SK-N-SH treated with all-trans-retinoic acid at 6 μM for 48 hours (cell line): ENCODE measurements at regions not wholly inside any gene's neighbourhood (a gene's known extent, or its start where the extent isn't known, plus 50 kb on each side); places are given as distances from the start of the nearest gene placed in this dataset.

Experiments used
- ATAC-seq: fragments of 200-7000 bp; cut with Tn5 transposase; 3 replicates; pipeline ENCODE4 v1.9.1; 2020; ENCODE audit warnings: mild to moderate bottlenecking, moderate library complexity
- ARNTL ChIP-seq: fragments of 450-650 bp; formaldehyde crosslinking; IDR thresholded peaks from 2 replicates; pipeline ENCODE4 v1.5.0; 2020; ENCODE audit warnings: low read depth, mild to moderate bottlenecking, moderate library complexity, borderline replicate concordance
- CSDC2 ChIP-seq: fragments of 250-450 bp; sonication (Bioruptor Pico); IDR thresholded peaks from 2 replicates; pipeline ENCODE4 v1.5.0; 2020; ENCODE audit warnings: mild to moderate bottlenecking, moderate library complexity
- GLIS3 ChIP-seq: fragments of 250-450 bp; sonication (Bioruptor Pico); IDR thresholded peaks from 2 replicates; pipeline ENCODE4 v1.5.0; 2020; ENCODE audit warnings: mild to moderate bottlenecking, moderate library complexity
- ISL1 ChIP-seq: fragments of 250-450 bp; sonication (Bioruptor Pico); IDR thresholded peaks from 2 replicates; pipeline ENCODE4 v2.1.2; 2022; ENCODE audit warnings: mild to moderate bottlenecking, moderate library complexity
- OSR1 ChIP-seq: fragments of 250-450 bp; sonication (Bioruptor Pico); IDR thresholded peaks from 2 replicates; pipeline ENCODE4 v1.8.0; 2022; ENCODE audit warnings: moderate library complexity, mild to moderate bottlenecking, inconsistent platforms
- PPARA ChIP-seq: fragments of 250-450 bp; sonication (Bioruptor Pico); IDR thresholded peaks from 2 replicates; pipeline ENCODE4 v1.5.0; 2020; ENCODE audit warnings: mild to moderate bottlenecking, borderline replicate concordance
- RARB ChIP-seq: fragments of 250-450 bp; sonication (Bioruptor Pico); IDR thresholded peaks from 2 replicates; pipeline ENCODE4 v1.8.0; 2021; ENCODE audit warnings: mild to moderate bottlenecking, moderate library complexity
- TCF4 ChIP-seq: fragments of 250-450 bp; sonication (Bioruptor Pico); IDR thresholded peaks from 2 replicates; pipeline ENCODE4 v1.8.0; 2021; ENCODE audit warnings: mild to moderate bottlenecking, moderate library complexity, borderline replicate concordance
- TOX ChIP-seq: fragments of 250-450 bp; sonication (Bioruptor Pico); IDR thresholded peaks from 2 replicates; pipeline ENCODE4 v1.8.0; 2021; ENCODE audit warnings: mild to moderate bottlenecking, moderate library complexity, borderline replicate concordance
- ZC3H10 ChIP-seq: fragments of 250-450 bp; sonication (Bioruptor Pico); IDR thresholded peaks from 2 replicates; pipeline ENCODE4 v1.5.1; 2021; ENCODE audit warnings: mild to moderate bottlenecking, moderate library complexity
- ZFP3 ChIP-seq: fragments of 250-450 bp; sonication (Bioruptor Pico); IDR thresholded peaks from 2 replicates; pipeline ENCODE4 v1.5.0; 2020; ENCODE audit warnings: mild to moderate bottlenecking, moderate library complexity
- ZFP30 ChIP-seq: fragments of 450-650 bp; formaldehyde crosslinking; IDR thresholded peaks from 2 replicates; pipeline ENCODE4 v1.5.0; 2022; ENCODE audit warnings: mild to moderate bottlenecking, moderate library complexity
- ZNF565 ChIP-seq: fragments of 450-650 bp; formaldehyde crosslinking; conservative IDR thresholded peaks from 2 replicates; pipeline ENCODE4 v1.5.0; 2020; ENCODE audit warnings: low read depth, mild to moderate bottlenecking, moderate library complexity
- ZNF70 ChIP-seq: fragments of 450-650 bp; formaldehyde crosslinking; IDR thresholded peaks from 2 replicates; pipeline ENCODE4 v1.5.0; 2020; ENCODE audit warnings: mild to moderate bottlenecking, moderate library complexity
- ZNF8 ChIP-seq: fragments of 450-650 bp; formaldehyde crosslinking; IDR thresholded peaks from 2 replicates; pipeline ENCODE4 v1.5.0; 2020; ENCODE audit warnings: mild to moderate bottlenecking, moderate library complexity
- TF ChIP-seq, protein P1 (sequence below): fragments of 250-450 bp; sonication (Bioruptor Pico); IDR thresholded peaks from 2 replicates; pipeline ENCODE4 v1.5.0; 2020; ENCODE audit warnings: mild to moderate bottlenecking, moderate library complexity
- TF ChIP-seq, protein P2 (sequence below): fragments of 250-450 bp; sonication (Bioruptor Pico); IDR thresholded peaks from 2 replicates; pipeline ENCODE4 v1.5.1; 2021; ENCODE audit warnings: mild to moderate bottlenecking, moderate library complexity
- TF ChIP-seq, protein P3 (sequence below): fragments of 250-450 bp; sonication (Bioruptor Pico); IDR thresholded peaks from 2 replicates; pipeline ENCODE4 v1.8.0; 2021; ENCODE audit warnings: low read depth, mild to moderate bottlenecking, moderate library complexity, borderline replicate concordance
- TF ChIP-seq, protein P4 (sequence below): fragments of 250-450 bp; sonication (Bioruptor Pico); IDR thresholded peaks from 2 replicates; pipeline ENCODE4 v1.5.1; 2020; ENCODE audit warnings: low read depth, mild to moderate bottlenecking, moderate library complexity

DNA sequence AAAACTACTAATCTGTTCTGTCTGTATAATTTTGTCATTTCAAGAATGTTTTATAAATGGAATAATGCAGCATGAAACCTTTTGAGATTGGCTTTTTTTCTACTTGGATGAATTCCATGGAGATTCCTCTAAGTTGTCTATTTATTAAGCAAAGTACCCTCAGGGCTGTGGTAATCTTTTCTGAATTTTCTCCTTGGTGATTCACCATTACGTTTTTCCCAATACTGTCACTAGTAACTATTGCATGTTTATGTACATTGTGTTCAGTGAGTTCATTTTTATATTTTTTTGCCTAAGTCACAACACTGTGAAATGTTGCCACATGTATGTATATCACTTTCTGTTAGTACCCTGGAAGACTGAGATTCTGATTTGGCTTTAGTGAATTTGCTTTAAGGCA is 177.0 kb upstream of the GRIN3A start:
- TF ChIP-seq ZC3H10 (CRISPR knock-in tag) (no peak), ZNF565 (CRISPR knock-in tag) (no peak), TOX (CRISPR knock-in tag) (no peak), GLIS3 (CRISPR knock-in tag) (no peak), ISL1 (CRISPR knock-in tag) (no peak), RARB (CRISPR knock-in tag) (no peak), ZNF70 (no peak), PPARA (CRISPR knock-in tag) (no peak), ZFP30 (CRISPR knock-in tag) (no peak), ZFP3 (CRISPR knock-in tag) (no peak)
- TF ChIP-seq, protein P1, sequence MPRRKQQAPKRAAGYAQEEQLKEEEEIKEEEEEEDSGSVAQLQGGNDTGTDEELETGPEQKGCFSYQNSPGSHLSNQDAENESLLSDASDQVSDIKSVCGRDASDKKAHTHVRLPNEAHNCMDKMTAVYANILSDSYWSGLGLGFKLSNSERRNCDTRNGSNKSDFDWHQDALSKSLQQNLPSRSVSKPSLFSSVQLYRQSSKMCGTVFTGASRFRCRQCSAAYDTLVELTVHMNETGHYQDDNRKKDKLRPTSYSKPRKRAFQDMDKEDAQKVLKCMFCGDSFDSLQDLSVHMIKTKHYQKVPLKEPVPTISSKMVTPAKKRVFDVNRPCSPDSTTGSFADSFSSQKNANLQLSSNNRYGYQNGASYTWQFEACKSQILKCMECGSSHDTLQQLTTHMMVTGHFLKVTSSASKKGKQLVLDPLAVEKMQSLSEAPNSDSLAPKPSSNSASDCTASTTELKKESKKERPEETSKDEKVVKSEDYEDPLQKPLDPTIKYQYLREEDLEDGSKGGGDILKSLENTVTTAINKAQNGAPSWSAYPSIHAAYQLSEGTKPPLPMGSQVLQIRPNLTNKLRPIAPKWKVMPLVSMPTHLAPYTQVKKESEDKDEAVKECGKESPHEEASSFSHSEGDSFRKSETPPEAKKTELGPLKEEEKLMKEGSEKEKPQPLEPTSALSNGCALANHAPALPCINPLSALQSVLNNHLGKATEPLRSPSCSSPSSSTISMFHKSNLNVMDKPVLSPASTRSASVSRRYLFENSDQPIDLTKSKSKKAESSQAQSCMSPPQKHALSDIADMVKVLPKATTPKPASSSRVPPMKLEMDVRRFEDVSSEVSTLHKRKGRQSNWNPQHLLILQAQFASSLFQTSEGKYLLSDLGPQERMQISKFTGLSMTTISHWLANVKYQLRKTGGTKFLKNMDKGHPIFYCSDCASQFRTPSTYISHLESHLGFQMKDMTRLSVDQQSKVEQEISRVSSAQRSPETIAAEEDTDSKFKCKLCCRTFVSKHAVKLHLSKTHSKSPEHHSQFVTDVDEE (CRISPR knock-in tag), result no peak
- TF ChIP-seq, protein P2, sequence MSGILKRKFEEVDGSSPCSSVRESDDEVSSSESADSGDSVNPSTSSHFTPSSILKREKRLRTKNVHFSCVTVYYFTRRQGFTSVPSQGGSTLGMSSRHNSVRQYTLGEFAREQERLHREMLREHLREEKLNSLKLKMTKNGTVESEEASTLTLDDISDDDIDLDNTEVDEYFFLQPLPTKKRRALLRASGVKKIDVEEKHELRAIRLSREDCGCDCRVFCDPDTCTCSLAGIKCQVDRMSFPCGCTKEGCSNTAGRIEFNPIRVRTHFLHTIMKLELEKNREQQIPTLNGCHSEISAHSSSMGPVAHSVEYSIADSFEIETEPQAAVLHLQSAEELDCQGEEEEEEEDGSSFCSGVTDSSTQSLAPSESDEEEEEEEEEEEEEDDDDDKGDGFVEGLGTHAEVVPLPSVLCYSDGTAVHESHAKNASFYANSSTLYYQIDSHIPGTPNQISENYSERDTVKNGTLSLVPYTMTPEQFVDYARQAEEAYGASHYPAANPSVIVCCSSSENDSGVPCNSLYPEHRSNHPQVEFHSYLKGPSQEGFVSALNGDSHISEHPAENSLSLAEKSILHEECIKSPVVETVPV (CRISPR knock-in tag), result no peak
- TF ChIP-seq, protein P3, sequence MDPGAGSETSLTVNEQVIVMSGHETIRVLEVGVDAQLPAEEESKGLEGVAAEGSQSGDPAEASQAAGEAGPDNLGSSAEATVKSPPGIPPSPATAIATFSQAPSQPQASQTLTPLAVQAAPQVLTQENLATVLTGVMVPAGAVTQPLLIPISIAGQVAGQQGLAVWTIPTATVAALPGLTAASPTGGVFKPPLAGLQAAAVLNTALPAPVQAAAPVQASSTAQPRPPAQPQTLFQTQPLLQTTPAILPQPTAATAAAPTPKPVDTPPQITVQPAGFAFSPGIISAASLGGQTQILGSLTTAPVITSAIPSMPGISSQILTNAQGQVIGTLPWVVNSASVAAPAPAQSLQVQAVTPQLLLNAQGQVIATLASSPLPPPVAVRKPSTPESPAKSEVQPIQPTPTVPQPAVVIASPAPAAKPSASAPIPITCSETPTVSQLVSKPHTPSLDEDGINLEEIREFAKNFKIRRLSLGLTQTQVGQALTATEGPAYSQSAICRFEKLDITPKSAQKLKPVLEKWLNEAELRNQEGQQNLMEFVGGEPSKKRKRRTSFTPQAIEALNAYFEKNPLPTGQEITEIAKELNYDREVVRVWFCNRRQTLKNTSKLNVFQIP, result no peak
- TF ChIP-seq, all 23 proteins: peak for 0
- no peak for ATAC-seq

DNA sequence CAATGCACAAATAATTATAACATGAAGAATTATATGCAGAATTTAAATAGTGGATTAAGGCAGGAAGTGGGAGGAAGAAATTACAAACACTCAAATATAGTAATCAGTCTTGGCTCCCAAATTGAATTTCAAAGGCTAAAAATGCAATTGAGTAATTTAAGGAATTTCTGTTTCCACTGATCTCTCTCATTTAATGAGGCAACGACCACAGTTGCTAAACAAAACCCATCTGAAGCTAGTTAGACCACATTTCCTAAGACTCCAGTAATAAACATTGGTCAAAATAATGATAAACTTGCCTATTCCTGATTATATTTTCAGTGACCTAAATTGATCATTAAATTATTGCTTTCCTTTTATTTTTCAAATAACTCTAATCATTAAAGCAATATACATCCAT is 174.3 kb upstream of the GRIN3A start:
- ATAC-seq, result no peak
- TF ChIP-seq OSR1 (CRISPR knock-in tag), result no peak
- TF ChIP-seq ZFP30 (CRISPR knock-in tag), result no peak
- TF ChIP-seq CSDC2 (CRISPR knock-in tag), result no peak
- TF ChIP-seq ZC3H10 (CRISPR knock-in tag), result no peak

DNA sequence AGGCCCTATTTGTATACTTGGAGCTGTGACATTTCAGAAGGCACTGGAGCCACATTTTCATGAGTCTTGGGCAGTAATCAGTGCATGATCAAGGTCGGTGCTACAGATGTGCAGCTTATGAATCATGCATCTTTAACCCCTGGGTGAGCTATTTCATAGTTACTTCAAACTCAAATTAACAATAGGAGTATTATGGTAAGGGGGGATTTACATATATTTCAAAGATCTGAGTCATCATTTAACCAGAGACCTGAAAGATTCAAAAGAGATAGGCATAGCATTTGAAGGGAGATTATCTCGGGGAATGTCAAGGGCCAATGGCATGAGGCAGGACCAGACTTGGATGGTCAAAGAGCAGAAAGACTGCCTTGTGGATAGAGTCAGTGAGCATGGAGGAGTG is 169.0 kb upstream of the GRIN3A start:
- no peak for ATAC-seq
- TF ChIP-seq ZNF565 (CRISPR knock-in tag), result no peak
- no peak for TF ChIP-seq RARB (CRISPR knock-in tag)
- TF ChIP-seq ISL1 (CRISPR knock-in tag), result no peak
- no peak for TF ChIP-seq PPARA (CRISPR knock-in tag)
- TF ChIP-seq ARNTL (CRISPR knock-in tag), result no peak
- TF ChIP-seq ZFP30 (CRISPR knock-in tag), result no peak
- TF ChIP-seq, protein P1 (CRISPR knock-in tag), result no peak
- TF ChIP-seq GLIS3 (CRISPR knock-in tag), result no peak
- TF ChIP-seq, protein P4, sequence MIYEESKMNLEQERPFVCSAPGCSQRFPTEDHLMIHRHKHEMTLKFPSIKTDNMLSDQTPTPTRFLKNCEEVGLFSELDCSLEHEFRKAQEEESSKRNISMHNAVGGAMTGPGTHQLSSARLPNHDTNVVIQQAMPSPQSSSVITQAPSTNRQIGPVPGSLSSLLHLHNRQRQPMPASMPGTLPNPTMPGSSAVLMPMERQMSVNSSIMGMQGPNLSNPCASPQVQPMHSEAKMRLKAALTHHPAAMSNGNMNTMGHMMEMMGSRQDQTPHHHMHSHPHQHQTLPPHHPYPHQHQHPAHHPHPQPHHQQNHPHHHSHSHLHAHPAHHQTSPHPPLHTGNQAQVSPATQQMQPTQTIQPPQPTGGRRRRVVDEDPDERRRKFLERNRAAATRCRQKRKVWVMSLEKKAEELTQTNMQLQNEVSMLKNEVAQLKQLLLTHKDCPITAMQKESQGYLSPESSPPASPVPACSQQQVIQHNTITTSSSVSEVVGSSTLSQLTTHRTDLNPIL (CRISPR knock-in tag), result no peak
- no peak for TF ChIP-seq OSR1 (CRISPR knock-in tag)
- TF ChIP-seq ZC3H10 (CRISPR knock-in tag), result no peak
- TF ChIP-seq, protein P2 (CRISPR knock-in tag), result no peak
- TF ChIP-seq ZNF8, result no peak
- TF ChIP-seq TCF4, result no peak
- no peak for TF ChIP-seq ZNF70
- TF ChIP-seq, protein P3, result no peak
